ENCODE measurements at regions not wholly inside any gene's neighbourhood (a gene's known extent, or its start where the extent isn't known, plus 50 kb on each side); places are given as distances from the start of the nearest gene placed in this dataset.

GRCh38 chr6:156648616-156649015, 128.6 kb upstream of the ARID1B start:
- no peak for DNase-seq (ENCODE audit: low read depth in 2 of 2)

GRCh38 chr6:156647991-156648390, 129.2 kb upstream of the ARID1B start:
- no peak for DNase-seq (ENCODE audit: low read depth in 2 of 2)

- DNase-seq (ENCODE audit: low read depth in 2 of 2), result no peak
These were observed 129.9 kb upstream of the ARID1B start for GRCh38 chr6:156647140-156647784.

- DNase-seq (ENCODE audit: low read depth in 2 of 2), result no peak
These were observed 130.7 kb upstream of the ARID1B start for GRCh38 chr6:156646496-156646895.

GRCh38 chr6:156645097-156645496, 132.1 kb upstream of the ARID1B start:
- DNase-seq (ENCODE audit: low read depth in 2 of 2), result no peak

- DNase-seq (ENCODE audit: low read depth in 2 of 2), result no peak
These were observed 138.0 kb upstream of the ARID1B start for GRCh38 chr6:156639009-156639721.

- no peak for DNase-seq (ENCODE audit: low read depth in 2 of 2)
These were observed 138.6 kb upstream of the ARID1B start for GRCh38 chr6:156638581-156638980.

GRCh38 chr6:156634951-156635371, 142.2 kb upstream of the ARID1B start:
- no peak for DNase-seq (ENCODE audit: low read depth in 2 of 2)

- no peak for DNase-seq (ENCODE audit: low read depth in 2 of 2)
These were observed 143.1 kb upstream of the ARID1B start for GRCh38 chr6:156634048-156634447.

GRCh38 chr6:156633291-156633690, 143.9 kb upstream of the ARID1B start:
- DNase-seq (ENCODE audit: low read depth in 2 of 2), result no peak

- no peak for DNase-seq (ENCODE audit: low read depth in 2 of 2)
These were observed 146.4 kb upstream of the ARID1B start for GRCh38 chr6:156630613-156631302.

GRCh38 chr6:156628805-156629204, 148.4 kb upstream of the ARID1B start:
- no peak for DNase-seq (ENCODE audit: low read depth in 2 of 2)

- DNase-seq (ENCODE audit: low read depth in 2 of 2), result no peak
These were observed 149.7 kb upstream of the ARID1B start for GRCh38 chr6:156627524-156627923.

- DNase-seq (ENCODE audit: low read depth in 2 of 2), result no peak
These were observed 155.0 kb upstream of the ARID1B start for GRCh38 chr6:156622185-156622584.

- DNase-seq (ENCODE audit: low read depth in 2 of 2), result no peak
These were observed 156.8 kb upstream of the ARID1B start for GRCh38 chr6:156620331-156620730.

GRCh38 chr6:156618600-156619205, 158.5 kb upstream of the ARID1B start:
- no peak for DNase-seq (ENCODE audit: low read depth in 2 of 2)

GRCh38 chr6:156617941-156618340, 159.2 kb upstream of the ARID1B start:
- no peak for DNase-seq (ENCODE audit: low read depth in 2 of 2)

GRCh38 chr6:156617376-156617775, 159.8 kb upstream of the ARID1B start:
- no peak for DNase-seq (ENCODE audit: low read depth in 2 of 2)

- DNase-seq (ENCODE audit: low read depth in 2 of 2), result no peak
These were observed 160.7 kb upstream of the ARID1B start for GRCh38 chr6:156616495-156616894.

GRCh38 chr6:156613996-156614395, 163.2 kb upstream of the ARID1B start:
- no peak for DNase-seq (ENCODE audit: low read depth in 2 of 2)

- no peak for DNase-seq (ENCODE audit: low read depth in 2 of 2)
These were observed 164.8 kb upstream of the ARID1B start for GRCh38 chr6:156612361-156612760.

GRCh38 chr6:156602066-156602385, 175.2 kb upstream of the ARID1B start:
- DNase-seq (ENCODE audit: low read depth in 2 of 2), result no peak

All from activated CD4-positive, alpha-beta T cell treated with anti-CD3 and anti-CD28 coated beads for 24 hours (primary cell).